ENCODE measurements at regions not wholly inside any gene's neighbourhood (a gene's known extent, or its start where the extent isn't known, plus 50 kb on each side); places are given as distances from the start of the nearest gene placed in this dataset.

GRCh38 chr1:4045397-4046010 lies 145.4 kb upstream of the C1orf174 start:
- no peak for DNase-seq (ENCODE audit: low spot score in 2 of 2)
- Histone ChIP-seq H3K36me3 (no peaks in the 10 kb centered on the region), H3K27me3 (no peaks in the 10 kb centered on the region), H3K27ac (no peak overlapping the region), H3K9me3 (no peaks in the 10 kb centered on the region), H3K4me3 (no peak overlapping the region), H3K4me1 (no peaks in the 10 kb centered on the region)
- WGBS, 2 donors = 60 to 72% methylated on average over 5 of the region's 5 CpGs
- TF ChIP-seq POLR2A (IDR thresholded peaks at IDR 0.05) = no peak
- TF ChIP-seq CTCF (IDR thresholded peaks at IDR 0.05) = no peak
- TF ChIP-seq EP300 (IDR thresholded peaks at IDR 0.05) = no peak

GRCh38 chr1:4046836-4047461 lies 146.9 kb upstream of the C1orf174 start:
- Histone ChIP-seq H3K27ac (no peak overlapping the region), H3K4me1 (no peaks in the 10 kb centered on the region), H3K4me3 (no peak overlapping the region), H3K27me3 (no peaks in the 10 kb centered on the region), H3K36me3 (no peaks in the 10 kb centered on the region), H3K9me3 (no peaks in the 10 kb centered on the region)
- no peak for TF ChIP-seq EP300 (IDR thresholded peaks at IDR 0.05)
- no peak for TF ChIP-seq CTCF (IDR thresholded peaks at IDR 0.05)
- no peak for TF ChIP-seq POLR2A (IDR thresholded peaks at IDR 0.05)
- DNase-seq (ENCODE audit: low spot score in 2 of 2) = no peak
- WGBS, 2 donors = 40 to 45% methylated on average over 5 of the region's 5 CpGs

GRCh38 chr1:4047666-4048065 lies 147.6 kb upstream of the C1orf174 start:
- 82 to 85% methylated on average over 6 to 7 of the region's 7 CpGs for WGBS, 2 donors

GRCh38 chr1:4048076-4048475 lies 148.0 kb upstream of the C1orf174 start:
- 77% methylated on average over 13 of the region's 14 CpGs for WGBS, 2 donors
- TF ChIP-seq EP300 (IDR thresholded peaks at IDR 0.05) (no peak), CTCF (IDR thresholded peaks at IDR 0.05) (no peak), POLR2A (IDR thresholded peaks at IDR 0.05) (no peak)
- Histone ChIP-seq H3K4me3 (no peak overlapping the region), H3K27me3 (no peaks in the 10 kb centered on the region), H3K4me1 (no peaks in the 10 kb centered on the region), H3K36me3 (no peaks in the 10 kb centered on the region), H3K27ac (no peak overlapping the region), H3K9me3 (peaks cover 0 to 5% (median 0%) of the 10 kb centered on the region in 4 donors)
- DNase-seq (ENCODE audit: low spot score in 2 of 2) = no peak

More at GRCh38 chr1:4047666-4048065, 147.6 kb upstream of the C1orf174 start:
- no peak for DNase-seq (ENCODE audit: low spot score in 2 of 2)
- no peaks in the 10 kb centered on the region for H3K36me3 ChIP-seq
- no peaks in the 10 kb centered on the region for H3K27me3 ChIP-seq
- H3K27ac ChIP-seq = no peak overlapping the region
- no peak overlapping the region for H3K4me3 ChIP-seq
- no peaks in the 10 kb centered on the region for H3K4me1 ChIP-seq
- peaks cover 0 to under 1% (median 0%) of the 10 kb centered on the region in 4 donors for H3K9me3 ChIP-seq
- TF ChIP-seq POLR2A (IDR thresholded peaks at IDR 0.05) (no peak), EP300 (IDR thresholded peaks at IDR 0.05) (no peak), CTCF (IDR thresholded peaks at IDR 0.05) (no peak)

GRCh38 chr1:4048921-4049320 lies 148.8 kb upstream of the C1orf174 start:
- no peak overlapping the region for H3K27ac ChIP-seq
- TF ChIP-seq CTCF (IDR thresholded peaks at IDR 0.05) (no peak), POLR2A (IDR thresholded peaks at IDR 0.05) (no peak), EP300 (IDR thresholded peaks at IDR 0.05) (no peak)

More at GRCh38 chr1:4048921-4049320, 148.8 kb upstream of the C1orf174 start:
- no peak for DNase-seq (ENCODE audit: low spot score in 2 of 2)
- Histone ChIP-seq H3K4me3 (no peak overlapping the region), H3K27me3 (no peaks in the 10 kb centered on the region), H3K4me1 (no peaks in the 10 kb centered on the region), H3K9me3 (peaks cover 0 to 6% (median 0%) of the 10 kb centered on the region in 4 donors), H3K36me3 (no peaks in the 10 kb centered on the region)
- WGBS, 2 donors = 64 to 74% methylated on average over 9 of the region's 9 CpGs

Data from tibial nerve (tissue), 4 donors.